ENCODE measurements at regions not wholly inside any gene's neighbourhood (a gene's known extent, or its start where the extent isn't known, plus 50 kb on each side); places are given as distances from the start of the nearest gene placed in this dataset.

GRCh38 chr1:62977366-62977765, 193.4 kb downstream of the ATG4C start:
- no peak for TF ChIP-seq CTCF (IDR thresholded peaks at IDR 0.05)
- TF ChIP-seq POLR2A (IDR thresholded peaks at IDR 0.05), result no peak

All from testis (tissue), 2 donors.